NCI-H2107 treated with DMSO at 0.1 percent for 48 hours (cell line): ENCODE measurements at regions not wholly inside any gene's neighbourhood (a gene's known extent, or its start where the extent isn't known, plus 50 kb on each side); places are given as distances from the start of the nearest gene placed in this dataset.
"Not testable (repeated sequence)": the region's sequence is repeated elsewhere in the genome, so short reads cannot be mapped to it uniquely, and the experiment has no call there.

Experiments used
- DNase-seq: peaks from one replicate; lab custom pipeline; 2025; ENCODE audit not compliant: unreplicated experiment; lab: John Stamatoyannopoulos, UW

- DNase-seq = no peak
These were observed 72.5 kb upstream of the NEDD9 start for GRCh38 chr6:11304946-11305345.

DNA sequence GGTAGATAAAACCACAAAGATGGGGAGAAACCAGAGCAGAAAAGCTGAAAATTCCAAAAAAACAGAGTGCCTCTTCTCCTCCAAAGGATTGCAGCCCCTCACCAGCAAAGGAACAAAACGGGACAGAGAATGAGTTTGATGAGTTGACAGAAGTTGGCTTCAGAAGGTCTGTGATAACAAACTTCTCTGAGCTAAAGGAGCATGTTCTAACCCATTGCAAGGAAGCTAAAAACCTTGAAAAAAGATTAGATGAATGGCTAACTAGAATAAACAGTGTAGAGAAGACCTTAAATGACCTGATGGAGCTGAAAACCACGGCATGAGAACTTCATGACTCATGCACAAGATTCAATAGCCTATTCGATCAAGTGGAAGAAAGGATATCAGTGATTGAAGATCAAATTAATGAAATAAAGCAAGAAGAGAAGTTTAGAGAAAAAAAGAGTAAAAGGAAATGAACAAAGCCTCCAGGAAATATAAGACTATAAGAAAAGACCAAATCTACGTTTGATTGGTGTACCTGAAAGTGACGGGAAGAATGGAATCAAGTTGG is 67.5 kb upstream of the NEDD9 start:
- DNase-seq = not testable (repeated sequence)

DNA sequence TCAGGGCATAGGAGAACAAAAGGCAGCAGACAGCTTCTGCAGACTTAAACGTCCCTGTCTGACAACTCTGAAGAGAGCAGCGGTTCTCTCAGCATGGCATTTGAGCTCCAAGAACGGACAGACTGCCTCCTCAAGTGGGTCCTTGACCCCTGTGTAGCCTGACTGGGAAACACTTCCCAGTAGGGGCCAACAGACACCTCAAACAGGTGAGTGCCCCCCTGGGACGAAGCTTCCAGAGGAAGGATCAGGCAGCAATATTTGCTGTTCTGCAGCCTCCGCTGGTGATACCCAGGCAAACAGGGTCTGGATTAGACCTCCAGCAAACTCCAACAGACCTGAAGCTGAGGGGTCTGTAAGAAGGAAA is 66.9 kb upstream of the NEDD9 start:
- DNase-seq = not testable (repeated sequence)

DNA sequence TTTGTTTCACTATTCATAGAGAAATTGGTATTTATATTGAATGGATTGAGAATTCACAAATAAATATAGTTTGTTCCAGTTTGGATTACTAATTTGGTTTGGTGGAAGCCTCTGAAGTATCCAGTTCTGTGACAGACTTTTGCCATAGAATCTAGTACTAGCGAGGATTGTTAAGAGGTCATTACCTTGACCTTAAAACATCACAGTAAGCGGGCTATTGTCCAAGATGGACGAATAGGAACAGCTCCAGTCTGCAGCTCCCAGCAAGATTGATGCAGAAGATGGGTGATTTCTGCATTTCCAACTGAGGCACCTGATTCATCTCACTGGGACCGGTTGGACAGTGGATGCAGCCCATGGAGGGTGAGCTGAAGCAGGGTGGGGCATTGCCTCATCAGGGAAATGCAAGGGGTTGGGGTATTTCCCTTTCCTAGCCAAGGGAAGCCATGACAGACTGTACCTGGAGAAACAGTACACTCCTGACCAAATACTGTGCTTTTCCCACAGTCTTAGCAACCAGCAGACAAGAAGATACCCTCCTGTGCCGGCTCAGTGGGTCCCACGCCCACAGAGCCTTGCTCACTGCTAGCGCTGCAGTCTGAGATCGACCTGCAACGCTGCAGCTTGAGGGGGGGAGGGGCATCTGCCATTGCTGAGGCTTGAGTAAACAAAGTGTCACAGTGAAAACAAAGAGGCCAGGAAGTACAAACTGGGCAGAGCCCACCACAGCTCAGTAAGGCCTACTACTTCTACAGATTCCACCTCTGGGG is 66.4 kb upstream of the NEDD9 start:
- no peak for DNase-seq

- no peak for DNase-seq
These were observed 64.9 kb upstream of the NEDD9 start for GRCh38 chr6:11297376-11297729.

DNA sequence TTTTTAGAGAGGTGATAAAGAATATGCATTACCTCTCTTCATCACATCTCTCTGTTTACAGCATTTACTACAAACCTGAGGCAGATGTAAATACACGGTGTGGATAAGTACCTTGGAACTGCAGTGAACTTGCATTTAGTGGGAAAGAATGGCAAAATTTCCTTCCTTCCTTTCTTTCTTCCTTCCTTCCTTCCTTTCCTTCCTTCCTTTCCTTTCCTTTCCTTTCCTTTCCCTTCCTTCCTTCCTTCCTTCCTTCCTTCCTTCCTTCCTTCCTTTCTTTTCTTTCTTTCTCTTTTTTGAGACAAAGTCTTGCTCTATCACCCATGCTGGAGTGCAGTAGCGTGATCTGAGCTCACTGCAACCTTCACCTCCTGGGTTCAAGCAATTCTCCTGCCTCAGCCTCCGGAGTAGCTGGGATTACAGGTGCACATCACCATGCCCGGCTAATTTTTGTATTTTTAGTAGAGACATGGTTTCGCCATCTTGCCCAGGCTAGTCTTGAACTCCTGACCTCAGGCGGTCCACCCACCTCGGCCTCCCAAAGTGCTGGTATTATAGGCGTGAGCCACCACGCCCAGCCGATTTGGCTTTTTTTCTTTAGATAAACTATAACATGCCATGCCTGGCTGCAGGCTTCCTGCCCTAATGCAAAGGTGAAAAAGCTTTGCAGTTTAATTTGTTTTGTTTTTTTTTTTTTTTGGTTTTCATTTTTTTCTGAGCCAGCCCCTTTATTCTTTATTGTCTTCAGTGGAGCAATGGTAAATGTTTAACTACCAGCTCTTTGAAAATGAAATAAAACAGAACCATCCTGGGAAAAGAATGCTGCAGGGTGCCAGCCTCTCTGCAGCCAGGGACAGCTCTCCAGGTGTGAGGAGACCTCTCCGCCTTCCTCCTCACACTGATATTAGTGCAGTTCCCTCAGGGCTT is 64.2 kb upstream of the NEDD9 start:
- DNase-seq = no peak

DNA sequence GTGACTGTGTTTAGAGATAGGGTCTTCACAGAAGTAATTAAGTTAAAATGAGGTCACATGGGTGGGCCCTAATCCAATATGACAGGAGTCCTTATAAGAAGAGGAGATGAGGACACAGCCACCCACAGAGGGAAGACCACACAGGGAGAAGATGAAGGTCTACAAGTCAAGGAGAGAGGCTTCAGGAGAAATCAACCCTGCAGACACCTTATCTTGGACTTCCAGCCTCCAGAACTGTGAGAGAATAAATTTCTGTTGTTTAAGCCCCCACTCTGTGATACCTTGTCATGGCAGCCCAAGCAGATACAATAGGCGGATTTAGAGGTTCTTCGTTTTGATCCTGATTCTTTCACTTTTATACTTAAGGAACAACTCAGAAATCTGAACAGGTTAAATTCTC is 63.5 kb upstream of the NEDD9 start:
- no peak for DNase-seq

GRCh38 chr6:11294228-11294627 is 61.8 kb upstream of the NEDD9 start:
- no peak for DNase-seq

DNA sequence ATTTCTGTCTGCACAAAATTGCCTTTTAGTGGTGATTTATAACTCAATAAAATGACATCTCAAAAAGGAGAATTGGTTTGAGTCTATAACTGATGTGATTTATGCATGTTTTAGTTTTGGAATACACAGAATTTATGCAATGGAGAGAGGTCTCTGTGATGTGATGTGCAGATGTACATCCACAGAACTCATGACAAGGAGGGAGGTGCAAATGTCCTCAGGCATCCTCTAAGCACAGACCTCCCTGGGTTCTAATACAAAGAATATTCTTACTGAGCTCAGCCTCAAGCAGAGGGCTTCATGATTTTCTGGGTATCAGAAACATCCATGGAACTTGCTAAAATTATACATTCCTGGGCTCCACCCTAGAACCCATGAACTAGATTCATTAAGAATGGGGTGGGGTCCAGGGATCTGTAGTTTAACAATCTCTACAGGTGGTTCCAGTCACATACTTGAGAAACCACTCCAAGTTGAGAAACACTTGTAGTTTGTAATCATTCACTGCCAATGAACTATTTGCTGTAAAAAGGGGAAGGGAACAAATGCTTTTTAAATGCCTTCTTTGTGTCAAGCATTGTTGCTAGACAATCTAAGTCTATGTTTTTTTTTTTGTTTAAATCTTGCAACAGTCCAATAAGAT is 60.2 kb upstream of the NEDD9 start:
- no peak for DNase-seq

DNA sequence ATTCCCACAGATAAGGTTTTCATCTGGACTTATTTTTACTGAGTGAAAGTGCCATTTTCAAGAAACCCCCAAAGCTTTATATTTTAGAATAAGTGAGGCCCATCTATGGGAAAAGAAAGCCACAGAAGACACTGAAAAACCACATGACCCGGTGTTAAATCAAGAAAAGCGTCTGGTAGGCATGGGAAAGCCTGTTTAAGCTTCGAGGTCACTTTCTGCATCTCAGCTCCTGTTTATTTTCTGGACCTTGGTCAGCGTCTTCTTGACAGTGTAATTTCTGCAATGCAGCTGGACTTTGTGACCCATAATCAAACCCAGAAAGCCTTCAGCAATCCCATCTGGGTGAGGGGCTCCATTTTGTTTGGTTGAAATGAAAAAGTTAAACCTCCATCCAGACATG is 59.6 kb upstream of the NEDD9 start:
- no peak for DNase-seq

GRCh38 chr6:11291582-11291981 is 59.1 kb upstream of the NEDD9 start:
- DNase-seq = no peak

- DNase-seq = no peak
These were observed 57.6 kb upstream of the NEDD9 start for GRCh38 chr6:11290027-11290426.

GRCh38 chr6:11288065-11288464 is 55.6 kb upstream of the NEDD9 start:
- DNase-seq = no peak

DNA sequence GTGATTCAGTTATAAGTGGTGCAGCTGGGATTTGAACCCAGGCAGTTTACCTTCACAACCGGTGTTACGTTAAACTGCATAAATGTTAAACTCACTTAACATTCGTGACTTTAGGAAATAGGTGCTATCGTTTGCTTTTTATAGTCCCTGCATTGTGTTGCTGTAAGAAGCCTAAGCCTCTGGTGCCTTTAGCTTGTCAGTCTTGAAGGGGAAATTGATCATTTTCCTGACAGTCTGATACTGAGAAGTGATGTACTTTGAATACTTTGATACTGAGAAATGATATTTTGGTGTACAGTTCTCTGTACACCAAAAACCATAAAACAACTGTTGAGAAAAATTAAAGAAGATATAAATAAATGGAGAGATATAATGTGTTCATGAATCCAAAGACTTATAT is 52.5 kb upstream of the NEDD9 start:
- DNase-seq = no peak

- no peak for DNase-seq
These were observed 51.2 kb upstream of the NEDD9 start for GRCh38 chr6:11283629-11284028.

- no peak for DNase-seq
These were observed 50.4 kb upstream of the NEDD9 start for GRCh38 chr6:11282875-11283274.
